Activated CD4-positive, alpha-beta T cell treated with anti-CD3 and anti-CD28 coated beads, Interleukin-2, Interleukin-4, amounts not matched to agents 100 ng/mL and 50 ng/mL, durations not matched to agents 16 hours and 8 hours (primary cell): ENCODE measurements at regions not wholly inside any gene's neighbourhood (a gene's known extent, or its start where the extent isn't known, plus 50 kb on each side); places are given as distances from the start of the nearest gene placed in this dataset.
"Not testable (repeated sequence)": the region's sequence is repeated elsewhere in the genome, so short reads cannot be mapped to it uniquely, and the experiment has no call there.

Experiments
- DNase-seq: peaks from one replicate; pipeline ENCODE4 v3.0.0-alpha.2; 2020; ENCODE audit warnings: low spot score

GRCh38 chr18:30444544-30444943 is 598.0 kb downstream of the DSC3 start:
- DNase-seq = no peak

GRCh38 chr18:30440351-30440750 is 602.2 kb downstream of the DSC3 start:
- DNase-seq = no peak

- no peak for DNase-seq
Measured at GRCh38 chr18:30439174-30439573, 603.4 kb downstream of the DSC3 start.

GRCh38 chr18:30432349-30432748 is 610.2 kb downstream of the DSC3 start:
- no peak for DNase-seq

GRCh38 chr18:30419399-30419798 is 623.1 kb downstream of the DSC3 start:
- DNase-seq = not testable (repeated sequence)

- no peak for DNase-seq
Measured at GRCh38 chr18:30415903-30416302, 626.6 kb downstream of the DSC3 start.

- DNase-seq = no peak
Measured at GRCh38 chr18:30409120-30409519, 633.4 kb downstream of the DSC3 start.

- DNase-seq = no peak
Measured at GRCh38 chr18:30406728-30407127, 635.8 kb downstream of the DSC3 start.

GRCh38 chr18:30405038-30405437 is 637.5 kb downstream of the DSC3 start:
- DNase-seq = no peak

- DNase-seq = no peak
Measured at GRCh38 chr18:30404422-30404821, 638.1 kb downstream of the DSC3 start.

GRCh38 chr18:30403278-30403677 is 639.3 kb downstream of the DSC3 start:
- no peak for DNase-seq

- no peak for DNase-seq
Measured at GRCh38 chr18:30387401-30387800, 655.1 kb downstream of the DSC3 start.

GRCh38 chr18:30386624-30387023 is 655.9 kb downstream of the DSC3 start:
- DNase-seq = no peak

GRCh38 chr18:30385684-30386083 is 656.9 kb downstream of the DSC3 start:
- no peak for DNase-seq

GRCh38 chr18:30381826-30382225 is 660.7 kb downstream of the DSC3 start:
- no peak for DNase-seq

GRCh38 chr18:30378097-30378496 is 664.4 kb downstream of the DSC3 start:
- no peak for DNase-seq

GRCh38 chr18:30376515-30376914 is 666.0 kb downstream of the DSC3 start:
- no peak for DNase-seq

GRCh38 chr18:30361864-30362540 is 680.5 kb downstream of the DSC3 start:
- no peak for DNase-seq

GRCh38 chr18:30359521-30359920 is 683.0 kb downstream of the DSC3 start:
- DNase-seq = no peak

- DNase-seq = no peak
Measured at GRCh38 chr18:30358555-30358954, 684.0 kb downstream of the DSC3 start.

GRCh38 chr18:30352551-30353168 is 689.9 kb downstream of the DSC3 start:
- no peak for DNase-seq

GRCh38 chr18:30350263-30350662 is 692.3 kb downstream of the DSC3 start:
- DNase-seq = no peak

- no peak for DNase-seq
Measured at GRCh38 chr18:30343090-30343489, 699.5 kb downstream of the DSC3 start.

GRCh38 chr18:30342675-30343074 is 699.9 kb downstream of the DSC3 start:
- no peak for DNase-seq
